ENCODE measurements at regions not wholly inside any gene's neighbourhood (a gene's known extent, or its start where the extent isn't known, plus 50 kb on each side); places are given as distances from the start of the nearest gene placed in this dataset.

DNA sequence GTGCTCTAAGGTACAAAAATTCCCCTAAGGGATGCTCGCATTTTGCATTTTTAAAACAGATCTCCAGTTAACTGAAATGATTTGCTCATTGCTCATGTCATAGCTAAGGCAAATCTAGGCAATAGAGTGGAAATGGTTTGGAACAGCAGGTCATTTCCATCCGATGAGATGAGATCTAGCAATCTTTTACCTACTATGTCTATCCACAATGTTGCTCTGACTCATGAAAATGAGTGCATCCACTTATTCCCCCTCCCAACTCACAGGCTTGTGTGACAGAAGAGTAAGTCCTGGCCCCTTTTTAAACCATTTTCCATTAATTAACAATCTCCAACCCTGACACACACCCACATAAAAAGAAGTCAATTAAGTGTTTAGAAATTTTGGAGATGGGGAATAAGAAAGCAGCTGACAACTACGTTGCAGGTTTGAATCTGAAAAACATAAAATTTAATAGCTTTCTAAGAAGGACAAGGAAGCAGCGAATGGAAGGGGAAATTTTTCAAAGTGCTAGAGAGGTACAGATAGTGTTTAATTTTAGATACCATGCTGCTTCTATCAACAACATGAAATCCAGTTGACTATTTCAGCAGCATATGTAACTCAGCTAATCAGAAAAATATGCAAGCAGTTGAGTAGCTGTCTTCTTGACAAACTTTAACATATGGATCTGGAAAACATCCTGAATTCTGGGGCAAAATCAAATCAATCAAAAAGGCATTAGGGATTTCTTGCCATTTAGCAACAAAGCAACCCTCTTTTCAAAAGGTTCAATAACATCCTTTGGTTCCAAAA, 112.0 kb downstream of the TMCO5A start:
- DNase-seq = no peak

DNA sequence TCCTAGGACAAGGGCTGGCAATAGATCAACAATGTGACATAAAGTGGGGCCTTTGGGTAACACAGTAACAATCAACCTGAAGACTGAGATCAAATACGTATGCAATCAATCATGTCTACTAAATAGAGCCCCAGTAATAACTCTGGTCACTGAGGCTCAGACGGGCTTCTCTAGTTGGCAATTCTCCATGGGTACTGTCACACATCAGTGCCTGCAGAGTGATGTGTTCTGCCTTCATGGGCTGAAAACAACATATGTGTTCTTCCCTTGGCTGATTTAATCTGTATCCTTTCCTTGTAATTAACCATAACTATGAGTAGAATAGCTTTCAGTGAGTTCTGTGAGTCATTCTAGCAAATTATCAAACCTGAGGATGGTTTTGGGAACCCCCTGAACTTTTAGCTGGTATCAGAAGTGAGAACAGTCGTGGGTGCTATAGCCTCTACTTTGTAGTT, 113.6 kb downstream of the TMCO5A start:
- DNase-seq = no peak

DNA sequence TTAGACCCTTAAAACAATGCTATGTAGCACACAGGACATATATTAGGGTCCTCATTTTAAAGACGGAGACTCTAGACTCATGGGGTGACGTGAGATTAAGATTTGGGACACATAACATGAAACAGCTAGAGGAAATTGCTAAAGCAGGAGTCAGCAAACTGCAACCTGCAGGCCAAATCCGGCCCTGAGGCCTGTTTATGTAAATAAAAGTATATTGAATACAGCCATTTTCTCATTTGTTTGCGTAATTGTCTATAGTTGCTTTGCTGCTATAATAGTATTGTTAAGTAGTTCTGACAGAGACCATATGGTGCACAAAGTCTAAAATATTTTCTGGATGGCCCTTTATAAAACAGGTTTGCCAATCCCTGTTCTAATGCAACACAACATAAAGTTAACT, 115.5 kb downstream of the TMCO5A start:
- DNase-seq = no peak

DNA sequence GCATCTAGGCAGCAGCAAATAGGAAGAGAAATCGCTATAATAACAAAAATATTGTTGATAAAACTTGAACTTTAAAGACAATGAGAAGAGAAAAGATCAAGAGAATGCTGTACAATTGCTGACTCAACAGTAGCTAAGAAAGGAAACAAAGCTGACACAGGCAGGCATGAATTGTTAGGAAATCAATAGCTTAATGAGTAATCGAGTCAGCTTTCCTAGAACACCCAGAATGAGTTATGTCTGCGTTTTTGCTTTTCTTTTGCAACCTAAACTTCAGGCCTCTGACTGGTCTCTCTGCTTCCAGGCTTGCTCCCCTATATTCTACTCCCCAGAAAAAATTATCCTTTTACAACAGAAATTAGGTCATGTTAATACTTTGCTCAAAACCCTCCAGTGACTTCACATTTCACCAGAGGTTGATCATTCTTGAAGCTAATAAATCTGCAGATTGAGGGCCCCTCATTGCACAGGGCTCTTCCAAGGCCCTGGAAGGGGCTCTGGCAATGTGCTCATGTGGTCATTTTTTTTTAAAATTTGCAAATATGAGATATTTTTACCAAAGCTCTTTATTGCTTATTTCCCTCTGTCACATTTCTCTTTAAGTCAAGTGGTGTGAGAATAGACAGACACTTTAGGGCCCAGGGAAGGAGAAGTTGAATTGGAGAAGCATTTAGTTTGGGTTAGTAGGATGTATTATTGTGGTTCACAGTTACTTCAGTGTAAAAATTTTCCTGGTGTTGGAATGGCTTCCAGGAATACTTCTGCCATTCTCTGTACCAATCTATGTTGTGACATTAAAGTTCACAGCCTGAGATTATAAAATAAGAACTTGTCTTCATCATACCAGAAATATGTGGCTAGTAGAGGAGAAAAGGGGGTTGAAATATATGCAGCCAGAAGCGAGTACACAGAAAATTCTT, 116.3 kb downstream of the TMCO5A start:
- DNase-seq = no peak

DNA sequence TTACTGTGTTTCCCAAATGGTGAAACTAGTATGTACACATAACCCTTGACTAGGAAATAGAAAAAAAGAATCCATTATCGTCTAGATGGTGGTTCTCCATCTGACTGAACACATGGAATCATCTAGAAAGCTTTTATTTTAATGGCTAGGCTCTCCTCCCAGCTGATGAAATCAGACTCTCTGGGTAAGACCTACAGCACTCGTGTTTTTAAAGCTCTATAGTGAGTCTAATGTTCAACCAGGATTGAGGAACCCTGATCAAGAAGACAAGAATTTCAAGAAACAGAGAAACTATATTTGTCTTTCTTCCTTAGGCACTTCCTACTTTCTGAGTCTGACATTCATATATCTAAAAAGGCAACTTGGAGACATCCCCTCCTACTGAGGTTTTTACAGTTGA, 118.8 kb downstream of the TMCO5A start:
- no peak for DNase-seq

DNA sequence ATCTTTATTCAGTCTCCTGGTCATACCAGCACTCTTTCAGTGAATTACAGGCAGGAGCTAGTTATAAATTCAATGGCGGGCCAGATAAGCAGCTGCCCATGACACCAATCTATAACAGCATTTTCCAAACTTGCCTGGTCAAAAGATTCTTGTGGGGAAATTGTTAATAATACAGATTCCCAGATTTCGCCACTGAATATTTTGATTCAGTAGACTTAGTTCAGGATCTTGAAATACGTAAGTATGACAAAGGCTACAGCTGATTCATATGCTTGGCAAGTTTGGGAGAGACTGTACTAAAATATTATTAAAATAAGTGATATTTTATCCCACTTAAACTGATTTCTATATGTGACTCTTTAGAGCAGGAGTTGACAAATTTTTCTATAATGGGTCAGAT, 119.3 kb downstream of the TMCO5A start:
- DNase-seq = no peak

DNA sequence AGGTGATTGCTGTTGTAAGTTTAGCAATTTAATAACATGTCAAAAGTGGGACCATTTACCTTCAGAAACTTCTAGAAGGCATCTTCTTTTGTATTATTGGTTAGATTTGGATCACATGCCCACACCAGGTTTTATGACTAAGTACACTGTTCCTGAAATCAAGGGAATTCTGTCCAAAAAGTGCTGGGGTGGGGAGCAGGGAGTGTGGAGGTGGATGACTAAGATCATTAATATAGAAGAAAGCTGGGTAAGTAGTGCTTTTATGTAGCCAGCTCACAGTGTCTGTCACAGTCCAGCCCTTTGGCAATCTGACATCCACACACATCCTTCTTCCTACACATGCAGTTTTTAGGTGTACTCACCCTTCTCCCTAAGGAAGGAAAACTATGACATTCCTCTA, 120.0 kb downstream of the TMCO5A start:
- DNase-seq = no peak

DNA sequence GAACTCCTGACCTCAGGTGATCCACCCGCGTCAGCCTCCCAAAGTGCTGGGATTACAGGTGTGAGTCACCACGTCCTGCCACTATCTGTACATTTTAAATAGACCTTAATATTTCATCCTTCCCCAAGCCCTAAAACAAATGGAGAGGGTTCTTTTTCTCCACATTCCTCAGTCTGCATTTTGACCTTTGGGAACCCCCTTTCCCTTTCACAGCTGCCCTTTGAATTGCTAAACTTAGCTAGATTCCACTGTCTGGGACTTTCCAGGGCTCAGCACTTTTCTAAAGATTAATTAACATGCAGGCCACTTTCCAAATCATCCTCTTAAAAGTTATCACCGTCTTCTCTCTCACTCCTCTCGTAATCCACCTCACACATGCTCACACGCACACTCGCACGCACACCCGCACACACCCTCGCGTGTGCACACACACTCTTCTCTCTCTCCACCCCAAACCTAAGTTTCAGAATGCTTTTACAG, 124.2 kb downstream of the TMCO5A start:
- no peak for DNase-seq

DNA sequence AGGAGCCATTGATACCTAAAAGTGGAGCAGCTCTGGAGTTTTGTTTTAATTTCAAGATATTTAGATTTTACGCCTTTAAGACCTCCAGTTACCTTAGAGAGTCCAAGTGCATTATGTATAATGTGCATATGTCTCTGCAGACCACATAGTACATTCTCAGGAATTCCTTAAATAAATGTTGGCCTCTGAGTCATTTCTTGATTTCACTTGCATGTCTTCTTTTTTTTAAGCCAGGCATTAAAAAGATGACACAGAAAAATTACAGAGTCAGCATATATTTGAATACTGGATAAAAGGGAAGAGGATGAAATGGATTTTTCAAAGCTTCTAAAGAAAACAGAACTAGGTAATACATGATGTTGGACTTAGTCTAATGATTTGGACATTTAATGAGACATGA, 125.2 kb downstream of the TMCO5A start:
- DNase-seq = no peak

DNA sequence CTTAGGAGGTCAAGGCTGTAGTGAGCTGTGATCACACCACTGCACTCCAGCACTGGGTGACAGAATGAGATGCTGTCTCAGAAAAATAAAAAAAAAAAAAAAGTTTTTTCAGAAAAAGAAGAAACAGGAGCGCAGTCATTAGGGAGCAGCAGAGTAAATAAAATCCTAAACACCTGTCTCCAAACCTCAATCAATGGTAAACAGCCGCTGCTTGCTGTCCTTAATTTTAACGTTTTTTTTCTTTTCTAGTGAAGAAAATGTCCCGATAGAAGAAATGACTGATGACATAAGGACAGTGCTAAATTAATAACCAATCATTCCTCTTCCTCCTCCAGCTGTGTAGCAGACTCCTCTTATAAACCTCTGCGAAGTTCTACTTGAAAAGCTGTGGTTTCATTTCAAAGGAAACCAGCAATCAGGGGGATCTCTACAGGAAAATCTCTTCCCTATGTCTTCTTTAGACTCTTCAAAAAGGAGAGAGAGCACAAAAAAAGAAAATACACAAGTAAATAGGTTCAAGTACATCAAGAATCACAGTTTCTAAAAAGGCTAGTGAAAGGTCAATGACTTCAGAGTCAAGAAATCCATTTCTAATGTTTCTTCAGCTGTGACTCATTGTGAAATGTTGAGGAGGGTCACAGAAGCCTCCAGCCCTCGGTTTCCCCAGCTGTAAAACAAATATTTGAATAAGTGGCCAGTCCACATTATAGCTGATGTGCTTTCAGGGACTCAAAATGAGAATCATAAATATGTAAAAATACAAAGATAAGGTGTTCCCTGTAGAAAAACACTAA, 127.6 kb downstream of the TMCO5A start:
- DNase-seq = no peak

DNA sequence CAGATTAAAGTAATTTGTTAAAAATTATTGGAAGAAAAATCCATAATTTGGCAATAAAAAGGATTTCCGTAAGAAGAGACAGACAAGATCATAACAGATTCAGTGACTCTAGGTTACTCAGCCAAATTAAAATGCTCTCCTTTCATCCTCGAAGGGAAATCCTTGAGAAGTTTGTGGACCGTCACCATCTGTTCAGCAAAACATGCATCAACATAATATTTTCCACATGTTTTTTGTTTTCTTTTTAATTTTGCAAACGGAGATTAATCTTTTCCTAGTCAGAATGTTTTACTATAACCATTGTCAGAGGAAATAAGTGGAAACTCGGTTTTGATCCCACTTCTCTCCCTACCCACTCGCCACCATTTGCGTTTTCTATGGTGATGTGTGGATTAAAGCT, 128.3 kb downstream of the TMCO5A start:
- DNase-seq = peak; percentile 67

DNA sequence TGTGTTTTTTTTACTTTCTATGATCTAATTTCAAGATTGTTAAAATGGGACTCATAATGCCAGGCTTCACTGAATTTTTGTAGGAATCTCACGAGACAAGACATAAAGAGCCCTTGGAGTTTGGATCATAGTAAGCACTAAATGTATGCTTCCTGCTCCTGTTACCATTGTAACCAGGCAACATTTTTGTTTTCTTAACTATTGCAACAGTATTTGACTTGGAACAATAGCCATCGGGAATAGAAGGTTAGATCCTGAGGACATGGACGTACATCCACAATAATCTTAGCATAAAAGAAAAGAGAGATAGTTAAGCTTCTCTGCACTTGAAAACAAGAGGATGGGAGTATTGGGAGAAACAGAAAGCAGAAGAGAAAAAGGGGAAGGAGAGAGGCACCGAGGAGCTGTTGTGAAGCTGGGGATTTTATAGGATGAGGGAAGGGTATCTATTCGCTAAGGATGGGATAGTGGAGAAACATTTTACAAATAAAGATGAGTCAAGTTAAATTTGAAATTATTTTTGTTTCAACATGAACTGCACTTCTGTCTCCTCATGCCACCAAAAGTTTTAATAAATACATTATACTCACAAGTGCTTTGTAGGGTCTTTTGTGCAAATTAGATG, 131.4 kb downstream of the TMCO5A start:
- DNase-seq = peak; percentile 31

DNA sequence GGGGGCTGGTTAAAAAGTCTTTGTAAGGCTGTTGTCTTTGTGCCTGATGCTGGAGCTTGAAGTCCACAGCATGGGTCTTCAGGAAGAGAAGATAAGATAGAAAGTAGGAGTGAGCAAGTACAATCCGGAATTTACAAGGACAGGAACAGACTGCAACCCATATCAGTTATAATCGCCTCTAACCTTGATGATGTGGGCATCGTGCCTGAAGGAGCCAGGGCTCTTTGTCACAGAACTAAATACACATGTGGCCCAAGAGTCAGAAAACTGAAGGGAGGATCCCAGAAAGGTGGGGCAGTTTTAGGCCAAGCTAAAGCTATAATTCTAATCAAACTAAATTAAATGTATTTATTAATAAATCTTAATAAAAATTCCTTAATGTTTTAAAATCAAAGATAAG, 132.2 kb downstream of the TMCO5A start:
- DNase-seq = no peak

DNA sequence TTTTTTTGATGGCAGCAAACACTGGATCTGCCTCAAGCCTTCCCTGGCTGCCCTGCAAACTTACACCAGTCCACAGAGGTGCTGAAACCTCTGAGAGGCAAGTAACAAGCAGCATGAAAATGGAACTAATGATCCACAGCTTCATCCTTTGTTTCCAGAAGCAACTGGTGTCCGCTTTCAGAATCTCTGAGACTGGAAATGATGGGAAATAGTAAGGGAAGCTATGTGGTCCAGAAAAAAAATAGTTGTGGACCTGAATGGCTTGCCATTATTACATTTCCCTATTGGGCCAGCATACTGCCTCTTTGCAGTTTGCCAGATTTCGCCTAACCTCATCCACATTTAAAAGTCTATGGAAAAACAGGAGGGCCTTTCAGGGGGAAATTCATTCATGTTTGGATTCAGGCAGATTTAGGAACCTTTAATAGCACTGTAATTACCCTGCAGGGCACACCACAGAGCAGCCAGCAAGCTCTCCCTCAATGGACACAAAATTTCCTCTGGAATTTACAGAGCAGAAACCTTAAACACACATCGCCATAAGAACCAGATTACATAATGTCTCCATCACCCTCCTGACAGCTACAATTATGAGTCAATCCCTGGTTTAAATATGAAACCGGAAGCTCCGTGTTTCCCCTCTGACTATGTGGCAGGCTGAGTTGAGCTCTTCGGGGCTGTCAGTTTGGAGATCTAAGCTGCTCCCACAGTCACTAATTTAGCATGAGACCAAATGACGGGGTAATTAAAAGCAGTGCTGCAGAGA, 134.4 kb downstream of the TMCO5A start:
- peak; percentile 86 for DNase-seq

DNA sequence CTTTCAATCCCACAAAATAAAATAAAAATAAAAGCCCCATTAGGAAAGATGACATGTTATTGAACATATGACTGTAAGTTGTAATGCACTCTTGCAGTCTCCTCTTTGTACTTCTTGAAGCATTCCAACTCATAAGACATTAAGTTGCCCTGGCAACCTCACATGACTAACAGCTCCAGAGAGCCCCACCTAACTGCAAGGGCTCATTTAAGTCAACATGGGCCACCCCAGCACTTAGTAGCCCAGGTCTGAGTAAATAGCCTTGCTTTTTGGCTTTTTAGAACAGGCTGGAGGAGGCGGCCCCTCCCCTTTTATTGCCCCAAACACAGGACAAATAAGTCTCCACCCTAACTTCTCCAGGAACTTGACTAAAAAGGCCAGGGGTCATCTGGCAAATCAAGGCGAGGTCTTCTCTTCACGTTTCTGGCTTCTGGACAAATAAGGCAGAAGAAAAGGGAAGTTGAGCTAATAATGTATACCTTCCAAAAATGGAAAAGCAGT, 135.1 kb downstream of the TMCO5A start:
- DNase-seq = peak; percentile 70

DNA sequence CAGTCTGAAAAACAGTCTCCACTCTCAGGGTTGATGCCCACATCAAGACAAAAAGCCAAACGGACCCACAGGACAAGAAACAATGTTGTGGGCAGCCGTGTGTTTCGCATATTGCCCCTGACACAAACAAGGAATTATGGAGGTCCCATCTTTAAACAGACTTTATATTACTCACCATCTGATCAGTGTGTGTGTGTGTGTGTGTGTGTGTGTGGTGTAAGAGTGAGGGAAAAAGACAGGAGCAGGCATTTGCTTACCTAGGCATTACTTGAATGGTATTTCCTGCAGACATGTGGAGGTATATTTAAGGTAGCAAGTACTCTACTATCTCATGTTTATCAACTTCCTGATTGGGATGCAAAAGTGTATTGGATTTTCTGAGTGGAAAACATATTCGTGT, 136.3 kb downstream of the TMCO5A start:
- DNase-seq = no peak

DNA sequence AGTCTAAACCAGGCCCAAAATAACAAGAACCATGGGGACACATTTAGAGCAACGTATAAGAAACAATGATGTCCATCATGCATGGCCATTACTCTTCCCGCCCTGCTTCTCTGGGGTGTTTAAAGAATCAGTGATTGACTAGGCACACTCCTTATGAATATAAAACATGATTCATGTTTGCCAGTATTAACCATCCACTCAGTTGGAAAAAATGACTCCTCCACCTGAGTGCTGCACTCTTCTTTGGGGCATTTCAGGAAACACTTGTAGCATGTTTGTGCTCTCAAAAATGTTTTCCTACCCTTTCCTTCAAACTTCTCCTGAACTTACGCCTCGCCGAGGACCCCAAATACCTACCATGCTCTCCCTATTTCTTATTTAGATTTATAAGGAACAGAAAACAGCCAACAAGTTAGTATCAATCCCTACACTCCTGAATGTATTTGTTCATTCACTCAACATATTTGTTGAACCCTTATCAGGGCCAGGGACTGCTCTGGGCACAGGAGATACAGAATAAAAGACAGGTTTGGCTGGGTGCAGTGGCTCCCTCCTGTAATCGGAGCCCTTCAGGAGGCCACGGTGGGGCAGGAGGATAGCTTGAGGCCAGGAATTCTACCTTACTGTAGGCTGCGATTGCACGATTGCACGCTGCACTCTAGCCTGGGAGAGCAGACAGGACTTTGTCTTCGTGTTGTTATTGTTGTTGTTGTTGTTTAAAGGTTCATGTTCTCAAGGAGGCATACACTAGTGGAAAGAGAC, 137.0 kb downstream of the TMCO5A start:
- DNase-seq = no peak

DNA sequence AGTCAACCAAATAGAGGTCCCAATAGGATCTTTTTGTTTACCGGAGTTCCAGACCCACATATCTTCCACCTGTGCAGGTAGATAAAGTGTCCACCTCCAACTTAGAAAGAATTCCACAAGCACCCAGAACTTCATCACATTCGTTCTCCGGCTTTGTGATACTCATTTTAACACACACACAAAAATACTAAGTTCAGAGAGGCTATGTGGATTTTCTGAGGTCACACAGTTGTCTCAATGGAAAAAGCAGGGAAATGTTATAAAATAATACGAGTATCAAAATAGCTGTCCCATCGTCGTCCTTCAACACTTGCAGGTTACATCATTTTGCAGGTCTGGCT, 137.5 kb downstream of the TMCO5A start:
- no peak for DNase-seq

DNA sequence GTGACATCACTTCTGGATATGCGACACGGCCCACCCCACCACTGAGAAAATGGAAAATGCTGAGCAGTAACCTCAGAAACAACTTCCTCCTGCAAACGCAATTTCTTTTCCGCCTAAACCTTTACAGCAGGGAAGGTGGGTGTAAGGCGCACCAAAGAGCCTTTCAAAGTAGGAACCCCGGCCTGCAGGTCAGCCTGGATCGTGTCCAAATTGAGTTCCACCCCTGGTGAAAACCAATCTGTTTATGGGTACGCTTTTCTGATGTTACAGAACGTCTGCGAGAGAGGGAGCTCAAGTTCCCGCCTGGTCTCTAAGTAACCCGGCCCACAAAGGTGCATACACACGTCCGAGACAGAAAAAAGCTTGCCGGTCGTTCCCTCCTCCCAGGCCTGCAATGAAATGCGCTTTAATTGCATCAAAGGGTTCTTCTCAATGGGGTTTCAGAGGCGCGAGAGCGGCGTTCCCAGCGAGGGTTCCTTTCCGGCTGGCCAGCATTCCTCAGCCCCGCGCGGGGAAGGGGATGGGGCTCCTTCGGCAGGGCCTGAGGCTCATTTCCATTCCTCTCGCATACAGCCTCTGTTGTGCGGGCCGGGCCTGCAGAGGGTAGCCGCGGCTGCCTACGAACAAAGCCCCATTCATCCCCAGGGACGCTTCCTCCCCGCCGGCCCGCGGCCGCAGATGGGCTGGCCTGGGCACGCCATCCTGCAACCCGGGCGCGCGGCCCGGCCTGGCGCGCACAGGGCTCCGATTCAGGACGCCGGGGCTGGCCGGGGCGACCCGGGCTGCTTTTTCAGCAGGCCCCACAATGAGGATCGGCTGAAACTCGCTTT, 138.1 kb downstream of the TMCO5A start:
- DNase-seq = peak; percentile 90
